NCI-H82 (cell line): ENCODE measurements at regions not wholly inside any gene's neighbourhood (a gene's known extent, or its start where the extent isn't known, plus 50 kb on each side); places are given as distances from the start of the nearest gene placed in this dataset.

Experiments
- DNase-seq: peaks from one replicate; lab custom pipeline; 2025; lab: John Stamatoyannopoulos, UW

- no peak for DNase-seq
Observed at GRCh38 chr18:77520767-77521166, 271.1 kb downstream of the GALR1 start.

GRCh38 chr18:77522051-77522675, 272.5 kb downstream of the GALR1 start:
- DNase-seq = no peak

- DNase-seq = no peak
Observed at GRCh38 chr18:77524909-77525308, 275.3 kb downstream of the GALR1 start.

GRCh38 chr18:77526962-77527361, 277.3 kb downstream of the GALR1 start:
- no peak for DNase-seq

GRCh38 chr18:77528872-77529271, 279.2 kb downstream of the GALR1 start:
- DNase-seq = no peak

GRCh38 chr18:77529492-77530176, 280.0 kb downstream of the GALR1 start:
- DNase-seq = no peak

GRCh38 chr18:77530732-77531131, 281.1 kb downstream of the GALR1 start:
- peak; percentile 3 for DNase-seq

GRCh38 chr18:77539860-77540259, 290.2 kb downstream of the GALR1 start:
- DNase-seq = no peak

- DNase-seq = no peak
Observed at GRCh38 chr18:77544792-77545191, 295.1 kb downstream of the GALR1 start.

GRCh38 chr18:77547757-77548156, 298.1 kb downstream of the GALR1 start:
- no peak for DNase-seq

GRCh38 chr18:77548790-77549420, 299.3 kb downstream of the GALR1 start:
- no peak for DNase-seq

- no peak for DNase-seq
Observed at GRCh38 chr18:77550625-77551024, 301.0 kb downstream of the GALR1 start.

- DNase-seq = no peak
Observed at GRCh38 chr18:77551055-77551454, 301.4 kb downstream of the GALR1 start.

- no peak for DNase-seq
Observed at GRCh38 chr18:77552945-77553344, 303.3 kb downstream of the GALR1 start.

GRCh38 chr18:77554061-77554460, 304.4 kb downstream of the GALR1 start:
- no peak for DNase-seq

GRCh38 chr18:77557046-77557587, 307.5 kb downstream of the GALR1 start:
- no peak for DNase-seq

- DNase-seq = no peak
Observed at GRCh38 chr18:77559274-77559910, 309.7 kb downstream of the GALR1 start.

- no peak for DNase-seq
Observed at GRCh38 chr18:77560341-77560992, 310.8 kb downstream of the GALR1 start.

- no peak for DNase-seq
Observed at GRCh38 chr18:77566604-77567003, 317.0 kb downstream of the GALR1 start.

GRCh38 chr18:77567205-77567604, 317.6 kb downstream of the GALR1 start:
- DNase-seq = no peak

- DNase-seq = no peak
Observed at GRCh38 chr18:77571743-77572142, 322.1 kb downstream of the GALR1 start.

GRCh38 chr18:77572537-77572936, 322.9 kb downstream of the GALR1 start:
- no peak for DNase-seq
